ENCODE measurements at regions not wholly inside any gene's neighbourhood (a gene's known extent, or its start where the extent isn't known, plus 50 kb on each side); places are given as distances from the start of the nearest gene placed in this dataset.

- DNase-seq (ENCODE audit: low read depth), result peak; percentile 14
Observed at GRCh38 chr13:103140001-103140671, 73.9 kb upstream of the SLC10A2 start.

GRCh38 chr13:103134271-103134670, 68.1 kb upstream of the SLC10A2 start:
- DNase-seq (ENCODE audit: low read depth), result no peak

DNA sequence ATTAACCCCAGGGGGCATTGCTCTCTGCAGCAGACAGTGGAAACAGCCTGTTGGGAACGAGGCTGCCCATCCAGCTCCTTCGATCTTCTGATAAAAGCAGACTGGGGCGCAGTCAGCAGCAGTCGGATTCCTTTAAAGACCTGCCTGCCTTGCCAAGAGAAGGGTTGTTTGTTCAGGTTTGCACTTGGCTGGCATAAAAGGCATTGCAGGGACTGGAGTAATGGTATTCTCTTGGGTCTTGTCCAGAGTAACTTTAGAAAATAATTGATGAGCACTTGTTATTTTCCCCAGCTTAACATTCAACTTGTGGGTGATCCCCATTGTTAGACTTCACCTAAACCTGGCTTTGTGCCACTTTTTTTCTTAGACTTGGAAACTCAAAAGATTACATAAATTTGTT, 67.3 kb upstream of the SLC10A2 start:
- DNase-seq (ENCODE audit: low read depth), result no peak

- no peak for DNase-seq (ENCODE audit: low read depth)
Observed at GRCh38 chr13:103130681-103131210, 64.5 kb upstream of the SLC10A2 start.

DNA sequence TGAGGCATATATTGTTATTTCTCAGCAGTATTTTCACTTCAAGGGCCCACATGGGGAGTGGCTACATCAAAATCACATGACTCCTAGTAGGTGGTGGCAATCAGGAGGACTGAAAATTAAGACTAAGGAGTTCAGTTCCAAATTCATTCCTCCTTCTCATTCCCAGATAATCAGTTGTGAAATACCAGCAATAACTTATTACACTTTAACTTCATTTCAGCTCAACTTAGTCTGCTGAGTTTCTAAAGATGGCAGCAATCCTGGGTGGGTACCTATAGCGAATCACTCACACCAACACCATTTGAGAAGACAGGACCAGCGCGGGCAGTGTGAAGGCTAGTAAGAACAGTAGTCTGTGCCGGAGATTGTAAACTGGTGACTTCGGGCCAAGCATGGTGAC, 63.9 kb upstream of the SLC10A2 start:
- no peak for DNase-seq (ENCODE audit: low read depth)

Measured in ELR (cell line).